ENCODE measurements at regions not wholly inside any gene's neighbourhood (a gene's known extent, or its start where the extent isn't known, plus 50 kb on each side); places are given as distances from the start of the nearest gene placed in this dataset.

DNA sequence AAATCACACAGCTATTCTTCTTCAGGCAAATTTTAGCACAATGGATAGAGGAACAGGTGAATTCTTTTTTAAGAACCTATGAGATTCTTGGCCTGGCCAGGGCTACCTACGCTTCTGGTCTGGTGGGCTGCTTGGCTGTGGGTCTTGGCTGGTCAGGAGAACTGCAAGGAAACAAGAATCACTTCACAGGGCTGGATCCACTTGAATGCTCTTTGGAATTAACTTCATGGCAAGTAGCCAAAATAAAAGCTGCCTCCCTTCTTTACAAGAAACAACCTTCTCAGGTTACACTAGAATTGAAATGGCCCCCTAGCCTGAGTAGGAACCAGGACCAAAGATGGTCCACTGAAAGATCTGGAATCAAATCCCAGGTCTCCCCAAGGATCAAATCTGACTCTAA is 519.1 kb downstream of the IQCM start:
- peak in 2 of 4 donors; percentile 44 to 59 for DNase-seq (ENCODE audit: low read depth in 4 of 4, low spot score in 2 of 4)

DNA sequence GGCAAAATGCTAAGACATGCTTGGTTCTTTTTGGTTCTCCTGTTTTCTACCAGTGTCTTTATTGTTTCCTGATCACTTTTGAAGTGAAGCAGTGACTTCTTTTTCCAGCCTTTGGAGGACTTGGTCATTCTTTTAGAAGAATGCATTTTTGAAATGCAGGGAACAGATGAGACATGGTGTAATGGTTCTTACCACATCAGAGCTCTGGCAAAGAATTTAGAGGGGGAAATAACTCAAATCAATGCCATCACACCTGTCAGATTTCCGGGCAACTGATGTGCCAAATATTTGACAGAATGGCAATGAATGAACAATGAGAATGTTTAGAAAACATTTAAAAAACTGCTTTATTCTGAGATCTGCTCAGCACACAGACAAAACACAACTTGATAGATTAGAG is 519.6 kb downstream of the IQCM start:
- no peak for DNase-seq (ENCODE audit: low read depth in 4 of 4, low spot score in 2 of 4)

DNA sequence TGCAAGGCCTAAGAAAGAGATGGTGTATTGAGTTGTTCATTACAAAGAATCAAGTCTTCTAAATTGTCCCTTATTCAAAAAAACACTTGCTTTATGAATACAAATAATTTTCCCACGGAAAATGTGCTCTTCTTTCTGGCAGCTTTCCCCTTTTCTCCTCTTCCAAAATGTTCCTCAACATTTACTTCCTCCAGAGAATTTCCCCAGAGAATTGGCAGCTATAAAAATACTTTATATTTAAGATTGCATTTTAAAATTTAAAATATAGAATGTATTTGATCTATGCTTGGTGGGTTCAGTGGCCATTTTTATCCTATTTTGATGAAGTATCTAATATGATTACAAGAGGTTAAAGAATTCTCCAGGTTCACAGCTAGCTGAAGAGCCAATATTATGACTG is 521.0 kb downstream of the IQCM start:
- DNase-seq (ENCODE audit: low read depth in 4 of 4, low spot score in 2 of 4): no peak

DNA sequence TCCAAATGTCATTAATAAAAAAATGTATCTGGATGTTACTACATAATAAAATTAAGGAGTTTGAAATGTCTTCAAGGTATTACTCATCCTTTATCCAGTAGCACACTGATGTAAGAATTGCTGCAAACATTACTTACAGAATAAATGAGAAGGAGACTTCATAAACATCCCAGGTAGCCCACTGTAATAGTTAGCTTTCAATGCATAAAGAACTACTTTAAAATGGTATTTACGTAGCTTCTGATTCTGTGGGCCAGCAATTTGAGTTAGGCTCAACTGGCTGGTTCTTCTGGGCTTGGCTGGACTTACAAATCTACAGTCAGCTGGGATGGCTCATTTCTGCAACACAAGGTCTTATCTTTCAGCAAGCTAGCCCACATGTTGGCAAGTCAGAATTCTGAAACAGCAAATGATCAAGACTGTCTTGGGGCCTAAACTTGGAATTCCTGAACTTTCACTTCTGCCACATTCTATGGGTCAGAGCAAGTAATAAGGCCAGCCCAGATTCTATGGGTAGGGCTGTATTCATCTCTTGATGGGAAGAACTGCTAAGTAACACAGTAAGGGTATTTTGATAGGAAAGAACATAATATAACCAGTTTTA is 522.5 kb downstream of the IQCM start:
- no peak for DNase-seq (ENCODE audit: low read depth in 4 of 4, low spot score in 2 of 4)

DNA sequence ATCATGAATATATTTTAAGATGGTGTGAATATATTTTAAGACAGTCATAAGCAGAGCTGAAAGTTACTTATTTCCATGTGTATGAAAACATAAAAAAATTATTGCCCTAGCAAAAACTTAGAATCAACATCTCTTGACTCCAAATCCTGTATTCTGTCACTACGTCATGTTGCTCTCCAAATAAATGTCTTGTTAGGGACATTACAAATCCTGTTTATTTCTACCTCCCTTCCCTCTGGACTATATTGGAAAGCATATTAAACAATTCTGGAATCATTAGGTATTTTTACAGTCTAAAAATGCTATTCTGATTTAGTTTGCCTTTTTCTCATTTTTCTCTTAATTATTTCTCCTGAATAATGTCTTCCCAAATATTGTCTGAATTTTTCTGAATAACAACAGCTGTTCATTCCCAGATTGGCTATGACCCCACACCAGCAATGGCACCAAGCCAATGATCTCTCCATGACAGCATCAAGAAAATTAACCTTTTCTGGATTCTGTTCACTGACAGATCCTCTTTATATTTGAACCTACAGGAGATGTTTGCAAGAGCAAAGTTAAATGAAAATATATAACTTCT is 523.1 kb downstream of the IQCM start:
- no peak for DNase-seq (ENCODE audit: low read depth in 4 of 4, low spot score in 2 of 4)

DNA sequence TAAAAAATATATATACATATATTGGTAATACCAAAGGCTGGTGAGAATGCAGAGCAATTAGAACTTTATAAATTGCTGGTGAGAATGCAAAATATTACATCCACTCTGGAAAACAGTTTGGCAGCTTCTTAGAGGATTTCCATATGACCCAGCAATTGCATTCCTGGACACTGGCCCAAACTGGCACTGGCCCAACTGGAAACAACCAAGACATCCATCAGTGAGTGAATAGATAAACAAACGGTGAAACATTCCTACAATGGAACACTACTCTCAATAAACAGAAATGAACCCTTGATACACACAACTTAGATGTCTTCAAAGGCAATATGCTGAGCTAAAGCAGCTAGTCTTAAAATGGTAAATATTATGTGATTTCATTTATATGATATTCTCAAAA is 524.2 kb downstream of the IQCM start:
- DNase-seq (ENCODE audit: low read depth in 4 of 4, low spot score in 2 of 4): no peak

DNA sequence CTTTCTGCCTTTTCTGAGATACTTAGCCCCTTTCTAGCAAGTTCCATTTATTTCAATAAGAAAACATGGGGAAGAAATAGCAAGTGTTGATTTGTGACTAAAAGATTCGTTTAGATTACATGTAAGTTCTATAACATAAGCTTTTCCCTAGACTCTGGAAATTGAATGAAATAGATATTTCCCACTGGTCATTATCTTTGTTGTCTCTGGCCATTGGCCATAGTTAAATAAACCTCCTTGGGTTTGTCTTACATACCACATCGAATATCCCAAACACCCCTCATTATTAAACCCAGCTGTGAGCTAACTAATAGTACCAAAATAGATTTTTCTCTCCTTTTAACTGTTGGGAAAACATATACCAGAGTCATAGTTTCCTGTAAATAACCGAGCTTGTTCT is 534.8 kb downstream of the IQCM start:
- DNase-seq (ENCODE audit: low read depth in 4 of 4, low spot score in 2 of 4): no peak

DNA sequence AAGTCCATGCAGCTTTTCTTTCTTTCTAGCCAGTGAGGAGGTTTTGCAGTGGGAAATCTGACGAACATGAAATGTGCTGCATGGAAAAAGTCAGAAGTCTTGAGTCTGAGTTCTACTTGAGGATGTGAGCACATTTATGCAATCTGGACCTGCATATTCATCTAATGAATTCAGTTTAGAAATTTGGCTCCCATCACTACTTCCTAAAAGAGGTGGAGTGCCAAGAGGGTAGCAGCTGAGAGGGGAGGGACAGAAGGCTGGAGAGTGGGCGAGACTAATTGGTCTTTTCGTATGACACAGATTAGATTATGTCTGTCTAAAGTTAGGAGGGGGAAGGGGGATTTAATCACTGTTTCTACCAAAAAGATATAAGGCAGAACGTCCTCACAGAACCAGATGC is 535.9 kb downstream of the IQCM start:
- DNase-seq (ENCODE audit: low read depth in 4 of 4, low spot score in 2 of 4): no peak

DNA sequence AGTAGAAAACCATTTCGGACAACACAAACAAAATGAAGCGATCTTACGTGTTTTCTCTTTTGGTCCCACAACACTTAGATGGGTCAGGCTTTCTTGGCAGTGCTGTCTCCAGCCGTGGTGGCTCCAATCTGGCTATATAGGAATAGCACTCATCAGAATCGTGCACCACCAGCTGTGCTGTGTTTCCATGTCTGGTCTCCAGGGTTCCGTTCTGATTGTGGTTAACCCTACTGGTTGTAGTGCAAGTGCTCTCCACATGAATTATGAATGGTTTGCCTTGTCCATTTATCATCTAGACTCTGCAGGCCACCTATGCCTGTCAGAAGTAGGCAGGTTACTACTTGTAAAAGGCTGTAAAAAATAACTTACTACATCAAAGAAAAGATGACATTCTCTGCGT is 536.3 kb downstream of the IQCM start:
- no peak for DNase-seq (ENCODE audit: low read depth in 4 of 4, low spot score in 2 of 4)

DNA sequence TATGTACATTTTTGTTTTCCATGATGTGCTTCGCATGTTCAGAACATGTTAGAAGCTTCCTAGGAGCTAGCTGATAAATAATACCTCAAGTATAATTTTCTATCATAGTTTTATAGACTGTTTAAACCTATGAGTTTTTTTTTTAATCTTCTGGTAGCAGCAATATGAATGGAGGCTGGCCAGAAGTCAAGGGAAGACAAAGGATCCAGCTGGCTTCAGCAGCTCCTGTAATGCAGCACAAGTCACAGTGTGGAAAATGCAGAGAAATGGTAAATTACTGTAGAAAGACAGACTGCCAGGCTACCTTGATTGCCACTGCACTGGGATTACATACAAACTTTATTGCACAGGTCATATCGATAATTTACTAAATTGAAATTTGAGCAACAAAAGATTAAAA is 537.9 kb downstream of the IQCM start:
- no peak for DNase-seq (ENCODE audit: low read depth in 4 of 4, low spot score in 2 of 4)

DNA sequence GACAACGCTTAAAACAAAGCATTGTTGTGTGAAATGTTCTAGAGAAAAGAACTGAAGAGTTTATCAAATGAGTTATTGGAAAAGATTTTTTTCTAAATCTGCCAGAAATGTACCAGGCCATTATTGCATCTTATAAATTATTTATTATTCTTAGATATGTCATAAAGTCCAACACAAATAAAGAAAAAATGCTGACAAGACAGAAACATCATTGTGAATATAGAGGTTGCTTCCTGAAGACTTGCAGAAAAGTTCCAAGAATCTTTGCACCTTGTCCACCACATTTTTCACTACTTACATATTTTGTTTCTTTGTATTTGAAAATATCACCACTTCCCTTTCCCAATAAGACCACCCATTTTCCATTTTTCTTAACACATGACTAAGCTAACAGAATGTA is 545.8 kb downstream of the IQCM start:
- no peak for DNase-seq (ENCODE audit: low read depth in 4 of 4, low spot score in 2 of 4)

DNA sequence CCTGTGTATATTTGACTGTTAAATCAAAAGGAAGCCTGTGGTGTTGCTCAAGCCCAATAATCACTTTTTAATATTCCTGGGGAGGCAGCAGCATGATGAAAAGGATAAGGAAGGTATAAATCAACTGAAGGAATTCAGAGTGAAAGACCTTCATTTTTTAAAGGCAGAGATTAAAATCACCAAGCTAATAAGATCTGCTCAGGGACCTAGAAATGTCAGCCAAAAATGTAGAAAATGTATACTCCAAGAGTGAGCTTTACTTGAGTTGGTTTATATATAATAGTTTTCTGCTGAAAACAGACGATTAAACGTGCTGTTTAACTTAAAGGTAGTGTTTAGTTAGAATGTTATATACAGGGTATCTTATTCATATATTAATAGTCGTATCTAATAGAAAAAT is 549.3 kb downstream of the IQCM start:
- DNase-seq (ENCODE audit: low read depth in 4 of 4, low spot score in 2 of 4): no peak

DNA sequence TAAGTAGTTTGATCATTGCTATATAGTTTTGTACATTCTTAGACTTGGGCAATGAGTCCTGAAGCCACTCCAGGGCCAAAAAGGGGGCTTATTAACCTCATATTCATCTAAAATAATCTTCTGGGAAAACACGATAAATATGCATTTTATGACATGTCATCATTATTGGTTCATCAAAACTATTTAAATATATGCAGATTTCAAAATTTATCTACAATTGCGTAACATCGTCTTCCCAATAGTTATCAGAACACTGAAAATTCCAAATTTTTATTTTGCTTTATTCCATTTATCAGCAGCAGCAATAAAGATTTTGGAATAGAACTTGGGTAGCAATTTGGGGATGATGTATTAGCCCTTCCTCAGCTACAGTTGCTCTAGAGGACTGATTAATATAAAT is 550.0 kb downstream of the IQCM start:
- DNase-seq (ENCODE audit: low read depth in 4 of 4, low spot score in 2 of 4): no peak

DNA sequence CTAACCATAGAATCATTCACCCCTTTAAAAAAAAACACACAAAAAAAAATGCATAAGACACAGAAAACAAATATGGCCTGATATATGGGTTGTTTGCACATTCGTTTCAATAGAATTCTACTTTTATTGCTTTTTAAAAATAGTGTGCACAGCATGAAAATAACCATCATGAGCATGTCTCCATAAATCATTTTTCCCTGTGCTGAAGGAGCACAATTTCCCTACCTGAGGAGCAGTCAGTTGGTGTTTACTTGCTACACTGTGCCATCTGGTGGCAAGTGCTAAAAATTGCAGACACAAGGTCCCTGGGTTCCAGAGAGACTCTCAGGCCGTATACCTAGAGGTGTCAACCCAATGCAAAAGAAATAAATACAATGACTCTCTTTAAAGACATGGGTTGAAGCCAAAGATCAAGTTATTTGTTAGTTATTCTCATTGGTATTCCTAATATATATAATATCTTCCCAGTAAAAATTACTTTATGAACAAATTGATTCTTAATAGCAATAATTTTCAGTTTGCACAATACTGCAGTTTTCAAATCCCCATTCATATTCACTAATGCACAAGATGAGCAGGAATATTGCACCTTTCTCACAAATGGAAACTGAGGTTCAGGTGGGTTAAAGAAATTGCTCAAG is 551.4 kb downstream of the IQCM start:
- DNase-seq (ENCODE audit: low read depth in 4 of 4, low spot score in 2 of 4): no peak

DNA sequence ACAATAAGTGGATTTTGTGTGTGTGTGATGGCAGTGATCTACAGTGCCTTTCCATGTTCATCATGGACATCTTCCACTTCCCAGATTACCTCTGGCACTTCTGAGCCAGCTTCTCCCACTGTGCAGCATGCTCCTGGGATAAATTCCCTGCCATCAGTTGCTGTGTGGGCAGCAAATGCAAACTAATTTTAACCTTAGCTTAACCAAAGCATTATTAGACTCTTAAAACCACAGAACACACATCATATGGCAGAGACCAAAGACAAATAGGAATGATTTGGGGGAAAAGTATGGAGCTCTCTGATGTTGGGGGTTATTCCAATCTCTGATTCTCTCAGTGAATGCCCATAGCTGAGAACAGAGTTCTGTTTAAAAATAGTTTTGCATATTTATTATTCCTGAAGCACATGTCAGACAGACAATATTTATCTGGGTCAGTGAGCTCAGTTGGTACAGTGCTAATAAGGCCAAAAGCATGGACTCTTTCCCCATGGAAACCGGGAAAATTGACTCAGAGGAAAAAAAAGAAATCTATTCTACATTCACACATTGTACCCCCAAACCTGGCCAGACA is 567.4 kb downstream of the IQCM start:
- no peak for DNase-seq (ENCODE audit: low read depth in 4 of 4, low spot score in 2 of 4)

DNA sequence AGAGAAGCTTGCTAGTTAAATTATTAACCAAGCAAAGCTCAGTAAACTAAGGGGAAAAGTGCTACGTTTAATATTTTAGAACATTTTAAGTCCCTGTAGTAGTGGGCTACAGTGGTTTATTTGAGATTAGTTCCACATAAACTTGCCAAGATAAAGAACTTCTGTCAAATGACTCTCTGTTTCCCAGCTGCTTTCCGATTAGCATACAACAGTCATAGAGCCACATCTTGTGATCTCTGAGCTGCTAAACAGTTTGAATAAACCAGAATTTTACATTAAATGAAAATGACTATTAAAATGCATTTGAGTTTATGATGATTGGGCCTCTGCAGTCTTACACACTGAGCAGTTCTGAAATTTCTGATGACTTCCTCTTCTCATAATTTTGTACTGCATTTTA is 568.5 kb downstream of the IQCM start:
- DNase-seq (ENCODE audit: low read depth in 4 of 4, low spot score in 2 of 4): no peak

DNA sequence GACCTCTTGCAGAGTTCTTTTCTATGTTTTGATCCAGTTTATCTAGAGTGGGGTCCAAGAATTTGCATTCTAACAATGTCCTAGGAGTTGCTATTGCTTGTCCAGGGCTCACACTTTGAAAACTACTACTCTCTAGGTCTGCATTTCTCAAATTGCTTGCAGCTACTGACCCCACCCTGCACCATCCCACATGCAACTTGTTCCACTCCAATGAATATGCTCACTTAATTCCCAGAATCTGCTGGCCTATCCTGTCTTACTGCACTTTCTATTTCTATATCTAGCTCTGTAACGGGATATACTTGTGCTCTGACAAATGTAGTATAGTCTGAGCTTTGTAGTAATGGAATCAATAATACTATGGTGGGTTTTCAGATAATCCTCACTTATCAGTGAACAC is 570.3 kb downstream of the IQCM start:
- no peak for DNase-seq (ENCODE audit: low read depth in 4 of 4, low spot score in 2 of 4)

DNA sequence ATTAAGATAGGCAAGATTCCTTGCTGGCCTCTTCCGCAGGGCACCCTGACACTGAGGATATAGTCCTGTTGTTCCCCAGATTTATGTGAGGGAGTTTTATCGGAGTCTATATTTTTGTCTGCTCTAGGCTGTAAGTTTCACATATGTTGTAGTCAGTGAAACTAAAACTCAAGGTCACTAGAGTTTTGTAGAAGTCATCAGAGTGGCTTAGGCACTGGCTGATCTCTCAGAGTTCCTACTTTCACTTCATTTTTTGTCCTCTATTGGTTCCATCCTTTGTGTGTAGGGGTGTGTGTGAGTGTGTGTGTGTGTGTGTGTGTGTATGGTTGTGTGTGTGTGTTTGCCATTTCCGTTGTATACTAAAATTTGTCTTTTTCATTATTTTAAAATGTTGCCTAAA is 577.5 kb downstream of the IQCM start:
- no peak for DNase-seq (ENCODE audit: low read depth in 4 of 4, low spot score in 2 of 4)

DNA sequence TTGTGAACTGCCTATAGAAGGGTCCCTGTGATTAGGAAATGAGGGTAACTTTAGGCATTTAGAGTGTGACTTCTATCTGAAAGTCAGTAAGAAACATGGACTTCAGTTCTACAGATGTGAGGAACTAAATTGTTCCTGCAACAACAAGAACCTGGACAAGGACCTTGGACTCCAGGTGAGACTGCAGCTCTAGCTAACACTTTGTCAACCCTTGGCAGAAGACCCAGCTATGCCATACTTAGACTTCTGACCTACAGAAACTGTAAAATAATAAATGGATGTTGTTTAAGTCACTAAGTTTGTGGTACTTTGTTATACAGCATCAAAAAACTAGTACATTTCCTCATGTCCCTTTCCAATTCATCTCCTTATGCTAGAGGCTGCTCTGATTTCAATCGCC is 580.8 kb downstream of the IQCM start:
- DNase-seq (ENCODE audit: low read depth in 4 of 4, low spot score in 2 of 4): no peak

DNA sequence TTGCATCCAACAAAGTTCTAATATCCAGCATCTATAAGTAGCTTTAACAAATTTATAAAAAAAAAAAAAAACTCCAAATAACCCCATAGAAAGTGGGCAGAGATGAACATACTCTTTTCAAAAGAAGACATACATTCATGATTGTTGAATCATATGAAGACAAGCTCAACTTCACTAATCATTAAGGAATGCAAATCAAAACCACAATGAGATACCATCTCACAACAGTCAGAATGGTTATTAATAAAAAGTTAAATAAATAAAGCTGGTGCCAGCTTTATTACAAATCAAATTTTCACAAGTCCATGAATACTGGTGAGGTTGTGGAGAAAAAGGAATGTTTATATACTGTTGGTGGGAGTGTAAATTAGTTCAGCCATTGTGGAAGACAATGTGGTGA is 592.0 kb downstream of the IQCM start:
- no peak for DNase-seq (ENCODE audit: low read depth in 4 of 4, low spot score in 2 of 4)

DNA sequence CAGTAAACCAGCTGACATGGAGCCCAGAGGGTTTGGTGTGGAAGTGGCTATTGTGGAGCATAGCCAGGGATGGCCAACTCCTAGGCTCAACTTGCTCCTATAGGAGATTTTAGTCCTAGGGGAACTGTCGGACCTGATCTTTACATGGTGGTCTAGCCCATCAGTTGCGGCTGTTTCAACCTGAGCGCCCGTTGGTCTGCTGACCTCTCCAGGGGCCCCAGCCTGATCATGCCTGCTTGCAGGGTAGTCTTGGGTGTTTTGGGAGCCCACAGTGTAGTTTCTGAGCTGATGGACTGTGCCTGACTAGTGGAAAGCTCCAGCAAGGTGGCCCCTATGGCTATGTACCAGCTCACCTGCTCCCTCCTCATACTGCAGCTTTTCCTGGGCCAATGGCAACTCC is 597.0 kb downstream of the IQCM start:
- no peak for DNase-seq (ENCODE audit: low read depth in 4 of 4, low spot score in 2 of 4)

DNA sequence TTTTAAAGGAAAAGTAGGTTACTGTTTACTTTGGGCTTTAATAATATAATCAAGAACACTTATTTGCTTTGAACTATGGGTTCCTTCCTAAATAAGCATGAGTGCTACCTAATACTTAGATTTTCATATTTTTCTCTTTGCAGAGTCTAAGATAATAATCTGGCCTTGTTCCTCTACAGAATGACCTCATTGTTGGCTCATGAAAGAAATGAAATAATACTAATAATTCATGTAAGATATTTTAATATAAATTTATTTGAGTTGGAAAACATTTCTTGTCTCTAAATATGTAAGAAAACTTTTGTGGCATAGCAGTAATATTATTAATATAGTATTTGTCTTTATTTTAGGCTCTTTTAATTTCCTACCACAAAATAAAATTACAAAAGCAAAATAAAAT is 601.3 kb downstream of the IQCM start:
- DNase-seq (ENCODE audit: low read depth in 4 of 4, low spot score in 2 of 4): no peak
